ENCODE measurements at regions not wholly inside any gene's neighbourhood (a gene's known extent, or its start where the extent isn't known, plus 50 kb on each side); places are given as distances from the start of the nearest gene placed in this dataset.

DNA sequence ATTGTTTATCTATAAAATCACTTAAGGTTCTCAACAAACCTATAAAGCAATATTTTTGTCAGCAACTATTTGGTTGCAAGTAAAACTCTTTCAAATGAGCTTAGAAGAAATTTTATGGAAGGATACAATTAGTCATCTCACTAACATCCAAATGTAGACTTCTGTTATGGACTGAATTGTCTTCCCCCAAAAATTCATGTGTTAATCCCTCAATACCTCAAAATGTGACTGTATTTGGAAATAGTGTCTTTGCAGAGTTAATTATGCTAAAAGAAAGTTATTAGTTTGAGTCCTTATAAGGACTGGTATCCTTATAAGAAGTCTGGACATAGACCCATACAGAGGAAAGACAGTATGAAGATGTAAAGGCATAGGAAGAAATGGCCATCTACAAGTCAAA is 357.8 kb upstream of the PRMT6 start:
- TF ChIP-seq, protein P1, sequence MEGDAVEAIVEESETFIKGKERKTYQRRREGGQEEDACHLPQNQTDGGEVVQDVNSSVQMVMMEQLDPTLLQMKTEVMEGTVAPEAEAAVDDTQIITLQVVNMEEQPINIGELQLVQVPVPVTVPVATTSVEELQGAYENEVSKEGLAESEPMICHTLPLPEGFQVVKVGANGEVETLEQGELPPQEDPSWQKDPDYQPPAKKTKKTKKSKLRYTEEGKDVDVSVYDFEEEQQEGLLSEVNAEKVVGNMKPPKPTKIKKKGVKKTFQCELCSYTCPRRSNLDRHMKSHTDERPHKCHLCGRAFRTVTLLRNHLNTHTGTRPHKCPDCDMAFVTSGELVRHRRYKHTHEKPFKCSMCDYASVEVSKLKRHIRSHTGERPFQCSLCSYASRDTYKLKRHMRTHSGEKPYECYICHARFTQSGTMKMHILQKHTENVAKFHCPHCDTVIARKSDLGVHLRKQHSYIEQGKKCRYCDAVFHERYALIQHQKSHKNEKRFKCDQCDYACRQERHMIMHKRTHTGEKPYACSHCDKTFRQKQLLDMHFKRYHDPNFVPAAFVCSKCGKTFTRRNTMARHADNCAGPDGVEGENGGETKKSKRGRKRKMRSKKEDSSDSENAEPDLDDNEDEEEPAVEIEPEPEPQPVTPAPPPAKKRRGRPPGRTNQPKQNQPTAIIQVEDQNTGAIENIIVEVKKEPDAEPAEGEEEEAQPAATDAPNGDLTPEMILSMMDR (IDR thresholded peaks at IDR 0.05; ENCODE audit: extremely low read depth in 1 of 2, insufficient read depth in 1 of 2, low read depth in 1 of 2, low read length in 2 of 2) = no peak
- TF ChIP-seq EZH2 (IDR thresholded peaks at IDR 0.05; ENCODE audit: borderline replicate concordance, low read depth, low read length, severe bottlenecking) (no peak), POLR2A (IDR thresholded peaks at IDR 0.05; ENCODE audit: low read depth, low read length) (no peak), POLR2AphosphoS5 (IDR thresholded peaks at IDR 0.05; ENCODE audit: insufficient read depth, low read depth, low read length) (no peak), MYC (IDR thresholded peaks at IDR 0.05; ENCODE audit: low read depth, low read length) (no peak)
- TF ChIP-seq, protein P2, sequence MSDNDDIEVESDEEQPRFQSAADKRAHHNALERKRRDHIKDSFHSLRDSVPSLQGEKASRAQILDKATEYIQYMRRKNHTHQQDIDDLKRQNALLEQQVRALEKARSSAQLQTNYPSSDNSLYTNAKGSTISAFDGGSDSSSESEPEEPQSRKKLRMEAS (IDR thresholded peaks at IDR 0.05; ENCODE audit: insufficient read depth, insufficient read length) = no peak

Measured in endothelial cell of umbilical vein (primary cell).